Stimulated activated CD4-positive, alpha-beta T cell treated with anti-CD3 and anti-CD28 coated beads, Interleukin-4, amount 100 ng/mL, for 1 hour (primary cell): ENCODE measurements at regions not wholly inside any gene's neighbourhood (a gene's known extent, or its start where the extent isn't known, plus 50 kb on each side); places are given as distances from the start of the nearest gene placed in this dataset.

ENCODE experiments used
- DNase-seq: peaks from one replicate; pipeline ENCODE4 v3.0.0-alpha.2; 2020

DNA sequence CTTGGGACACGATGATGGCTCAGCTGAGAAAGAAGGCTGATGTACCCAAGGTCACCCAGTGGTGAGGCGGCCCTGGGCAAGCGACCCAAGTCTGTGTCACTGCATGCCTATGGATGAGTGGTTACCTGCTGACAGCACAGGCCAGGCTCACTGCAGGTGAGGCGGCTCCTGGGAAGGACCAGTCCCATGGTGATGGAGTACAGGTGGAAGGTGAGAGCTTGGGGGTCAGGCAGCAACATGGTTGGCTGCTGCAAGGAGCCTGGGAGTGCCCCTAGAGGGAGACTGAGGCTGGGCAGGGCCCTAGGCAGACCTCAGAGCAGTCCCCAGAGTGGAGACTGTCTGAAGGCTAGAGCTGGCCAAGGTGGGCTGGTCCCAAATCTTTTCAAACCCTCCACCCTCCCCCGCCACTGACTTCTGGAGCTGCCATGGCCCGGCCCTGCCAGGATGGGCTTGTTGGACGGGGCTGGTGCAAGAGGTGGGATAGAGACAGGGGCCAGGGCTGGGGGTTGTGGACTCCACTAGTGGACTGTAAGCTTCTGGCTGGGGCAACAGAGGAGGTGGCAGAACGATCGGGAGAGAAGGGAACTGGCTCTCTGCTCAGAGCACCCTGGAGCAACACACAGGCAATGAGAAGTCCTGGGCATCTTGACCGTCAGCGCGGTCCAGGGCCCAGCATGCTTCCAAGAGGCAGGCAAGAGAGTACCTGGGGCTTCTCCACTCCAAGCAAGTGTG lies 72.5 kb upstream of the SLC6A11 start:
- no peak for DNase-seq

DNA sequence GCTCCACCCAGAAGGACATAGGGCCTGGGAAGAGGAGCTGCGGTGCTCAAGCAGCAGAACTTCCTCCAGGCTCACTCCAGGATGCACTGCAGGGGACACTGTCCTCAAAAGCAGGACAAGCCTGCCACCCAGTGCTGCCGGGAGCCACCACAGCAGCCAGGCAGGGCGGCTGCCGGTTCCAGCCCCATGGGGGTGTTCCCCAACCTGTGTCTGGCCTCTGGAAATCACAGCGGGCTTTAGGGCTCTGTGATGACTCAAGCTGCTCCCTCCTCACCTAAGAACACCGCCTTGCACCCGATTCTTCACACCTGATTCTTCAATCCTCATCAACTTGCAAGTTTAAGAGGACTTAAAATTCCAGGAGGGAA lies 71.9 kb upstream of the SLC6A11 start:
- DNase-seq, result no peak

DNA sequence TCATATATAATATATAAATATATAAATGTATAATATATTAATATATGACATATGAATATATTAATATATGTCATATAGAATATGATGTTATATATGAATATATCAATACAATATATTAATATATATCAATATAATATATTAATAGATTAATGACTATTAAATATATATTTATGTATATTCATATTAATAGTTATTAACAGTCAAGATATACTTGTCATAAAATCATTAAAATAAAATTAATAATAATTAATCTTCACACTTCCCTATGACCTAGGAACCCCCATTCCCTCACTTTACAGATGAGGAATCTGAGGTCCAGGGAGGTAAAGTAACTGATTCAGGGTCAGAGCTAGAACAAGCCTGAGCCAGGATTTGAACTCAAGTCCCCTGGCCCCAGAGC lies 70.6 kb upstream of the SLC6A11 start:
- DNase-seq, result no peak

DNA sequence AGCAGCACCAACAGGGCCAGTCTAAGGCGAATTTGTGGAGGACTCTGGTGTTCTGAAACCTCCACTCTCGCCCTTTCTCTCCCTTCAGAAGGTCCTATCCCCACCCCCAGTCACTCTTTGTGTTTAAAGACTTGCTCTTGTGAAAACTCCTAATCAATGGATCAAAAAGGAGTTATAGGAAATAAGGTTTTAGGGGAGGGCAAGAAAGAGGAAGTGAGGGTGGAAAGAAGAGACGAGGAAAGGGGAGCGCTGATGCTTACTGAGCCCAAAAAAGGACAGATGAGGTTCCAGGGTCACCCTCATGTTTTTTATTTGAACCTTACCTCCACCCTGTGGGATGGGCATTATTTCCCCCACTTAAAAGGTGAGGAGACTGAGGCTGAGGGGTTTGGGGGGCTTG lies 70.0 kb upstream of the SLC6A11 start:
- DNase-seq, result no peak

DNA sequence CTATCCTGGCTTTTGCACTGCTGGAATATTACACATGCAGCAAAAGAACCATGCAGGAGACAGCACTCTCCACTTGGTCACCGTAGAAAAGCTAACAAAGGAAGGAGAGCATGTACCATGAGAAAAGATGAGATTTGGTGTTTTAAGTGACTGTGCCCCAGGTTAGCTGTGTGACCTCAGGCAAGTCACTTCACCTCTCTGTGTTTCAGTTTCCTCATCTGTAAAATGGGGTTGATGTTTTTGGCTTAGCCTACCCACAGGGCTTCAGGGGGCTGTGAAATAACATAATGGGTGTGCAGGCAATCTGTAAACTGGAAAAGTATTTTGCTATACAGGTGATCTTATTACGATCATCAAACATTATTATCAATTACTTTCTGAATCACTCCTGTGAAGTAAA lies 69.3 kb upstream of the SLC6A11 start:
- DNase-seq, result no peak

DNA sequence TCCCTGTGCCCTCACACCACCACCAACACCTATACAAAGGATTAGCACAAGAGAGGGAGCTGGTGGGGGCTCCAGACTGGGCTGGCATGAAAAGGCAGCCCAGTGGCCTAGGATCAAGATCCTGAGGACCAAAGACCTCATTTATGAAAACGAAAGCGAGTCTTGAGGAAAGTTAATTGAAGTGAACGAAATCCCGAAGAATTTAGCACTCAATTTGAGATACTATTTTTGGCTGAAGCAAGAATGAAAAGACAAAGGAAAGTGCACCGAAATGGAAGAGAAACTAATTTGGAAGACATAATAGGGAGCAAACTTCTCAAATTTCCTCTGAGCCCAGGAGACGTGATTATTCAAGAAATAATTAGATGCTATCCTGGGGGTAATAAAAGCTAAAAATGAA lies 68.7 kb upstream of the SLC6A11 start:
- no peak for DNase-seq

DNA sequence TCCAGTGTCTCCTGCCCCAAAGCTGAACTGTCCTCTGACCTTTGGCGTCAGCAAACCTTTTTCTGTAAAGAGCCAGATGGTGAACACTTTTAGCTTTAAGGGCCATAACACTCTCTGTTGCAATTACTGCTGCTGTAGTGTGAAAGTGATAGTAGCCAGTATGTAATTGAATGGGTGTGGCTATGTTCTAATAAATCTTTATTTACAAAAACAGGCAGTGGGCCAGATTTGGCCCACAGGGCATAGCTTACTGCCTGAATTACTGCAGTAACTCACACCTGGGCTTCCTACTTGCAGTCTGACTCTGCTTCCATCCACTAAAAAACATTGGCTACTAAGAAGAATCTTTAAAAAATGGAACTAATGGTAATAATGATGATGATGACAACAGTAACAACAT lies 68.0 kb upstream of the SLC6A11 start:
- no peak for DNase-seq

DNA sequence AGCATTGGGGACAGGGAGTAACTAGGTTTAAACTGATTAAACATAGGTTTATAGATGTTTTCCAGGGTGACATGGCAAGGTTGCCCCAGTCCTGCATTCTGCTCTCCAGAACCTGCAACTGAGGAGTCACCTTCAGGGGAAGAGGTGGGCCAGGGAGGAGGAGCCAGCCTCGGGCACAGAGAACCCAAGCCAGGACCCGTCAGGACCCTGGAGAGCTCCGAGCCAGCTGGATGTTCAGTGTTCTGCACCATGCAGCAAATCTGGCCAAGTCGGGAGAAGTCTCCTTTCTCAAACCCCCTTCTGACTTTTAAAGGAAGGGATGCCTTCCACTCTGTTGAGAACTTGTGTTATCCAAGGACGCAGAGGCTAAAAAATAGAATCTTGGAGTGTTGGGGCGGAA lies 62.1 kb upstream of the SLC6A11 start:
- DNase-seq, result peak; percentile 52

DNA sequence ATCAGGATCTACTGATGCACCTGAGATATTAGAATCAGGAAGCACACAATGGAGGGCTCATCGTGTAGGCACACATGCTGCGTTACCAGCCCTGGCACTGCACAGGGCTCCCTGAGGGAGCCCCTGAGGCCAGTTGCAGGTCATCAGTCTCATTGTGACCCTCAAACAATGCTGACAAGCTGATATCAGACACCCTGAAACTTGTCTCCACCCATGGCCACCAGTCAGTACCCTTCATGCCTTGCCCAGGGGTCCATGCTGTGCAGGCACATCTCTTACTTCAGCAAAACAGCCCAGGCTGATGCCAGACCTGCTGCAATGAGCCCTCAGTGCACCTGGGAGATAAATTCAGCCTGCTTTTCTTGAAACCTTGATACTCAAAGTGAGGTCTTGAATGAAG lies 59.5 kb upstream of the SLC6A11 start:
- DNase-seq, result no peak

DNA sequence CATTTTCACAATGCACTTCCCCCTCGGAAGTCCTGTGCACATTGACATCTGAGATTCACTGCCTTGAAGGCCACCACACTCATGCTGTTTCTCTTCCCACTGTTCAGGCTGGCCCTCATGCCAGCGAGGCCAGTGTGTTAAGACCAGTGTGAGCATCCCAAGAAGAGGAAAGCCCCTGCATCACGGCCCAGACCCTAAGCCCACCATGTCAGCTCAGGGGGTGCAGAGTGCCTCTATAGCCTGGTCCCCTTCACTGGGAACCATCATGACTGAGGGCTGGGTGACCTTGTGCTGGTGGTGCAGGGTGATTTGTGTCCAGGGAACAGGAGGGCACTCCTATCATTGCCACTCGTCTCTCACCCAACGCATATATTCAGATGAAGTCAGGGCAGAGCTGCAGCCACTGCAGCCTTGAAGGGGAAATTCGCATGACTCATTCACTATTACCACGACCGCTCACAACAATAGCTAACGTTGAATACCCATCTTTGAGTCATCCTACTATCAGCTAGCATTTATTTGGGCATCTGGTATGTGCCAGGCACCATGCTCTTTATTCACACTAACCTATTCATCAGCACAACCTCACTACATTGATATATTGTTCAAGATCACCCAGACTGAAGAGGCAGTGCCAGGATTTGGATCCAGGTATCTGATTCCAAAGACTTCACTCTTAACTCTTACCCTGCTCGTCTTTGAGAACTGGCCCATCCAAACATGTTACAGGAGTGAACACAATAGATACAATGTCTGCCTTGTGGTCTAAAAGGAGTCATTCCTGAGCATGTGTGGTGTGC lies 58.8 kb upstream of the SLC6A11 start:
- DNase-seq, result no peak

DNA sequence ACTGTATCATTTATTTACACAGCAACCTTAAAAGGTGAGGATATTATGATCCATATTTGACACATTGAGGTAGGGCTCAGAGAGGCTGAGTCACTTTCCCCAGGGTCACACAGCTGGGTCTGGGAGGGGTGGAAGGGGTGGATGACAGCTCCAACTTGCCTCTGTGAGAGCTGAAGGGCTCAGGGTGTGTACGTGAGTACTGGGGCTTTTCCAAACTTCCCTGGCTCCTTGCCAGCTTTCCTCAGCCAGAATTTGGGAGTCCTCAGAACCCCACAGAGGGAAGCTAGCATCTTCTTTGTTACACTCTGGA lies 58.3 kb upstream of the SLC6A11 start:
- no peak for DNase-seq

DNA sequence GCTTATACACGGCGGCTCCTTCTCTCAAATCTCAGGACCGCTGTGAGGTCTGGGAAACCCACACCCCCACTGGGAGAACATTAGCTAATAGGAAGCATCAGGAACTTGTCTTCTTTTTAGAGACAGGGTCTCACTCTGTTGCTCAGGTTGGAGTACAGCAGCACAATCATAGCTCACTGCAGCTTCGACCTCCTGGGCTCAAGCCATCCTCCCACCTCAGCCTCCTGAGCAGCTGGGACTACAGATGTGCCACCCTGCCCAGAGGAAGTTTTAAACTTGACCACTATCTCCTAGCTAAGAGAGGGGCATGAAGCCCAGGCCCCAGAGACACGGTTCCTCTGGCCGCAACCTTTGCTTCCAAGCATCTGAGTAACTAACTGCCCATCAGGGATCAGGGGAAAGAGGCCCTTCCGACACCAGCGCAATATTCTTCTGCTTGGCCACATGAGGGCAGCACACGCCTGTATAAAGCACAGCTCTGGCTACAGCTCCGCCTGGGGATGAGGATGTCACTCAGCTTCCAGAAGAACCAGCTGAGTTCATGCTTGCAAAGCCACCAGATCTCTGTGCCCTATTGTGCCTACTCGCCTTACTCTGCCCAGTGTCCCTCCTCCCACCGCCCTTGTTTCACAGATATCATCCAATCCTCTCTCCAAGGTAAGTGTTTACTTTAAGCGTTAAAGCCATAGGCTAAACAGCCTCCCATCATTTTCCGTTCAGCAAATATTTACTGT lies 57.6 kb upstream of the SLC6A11 start:
- peak; percentile 48 for DNase-seq

DNA sequence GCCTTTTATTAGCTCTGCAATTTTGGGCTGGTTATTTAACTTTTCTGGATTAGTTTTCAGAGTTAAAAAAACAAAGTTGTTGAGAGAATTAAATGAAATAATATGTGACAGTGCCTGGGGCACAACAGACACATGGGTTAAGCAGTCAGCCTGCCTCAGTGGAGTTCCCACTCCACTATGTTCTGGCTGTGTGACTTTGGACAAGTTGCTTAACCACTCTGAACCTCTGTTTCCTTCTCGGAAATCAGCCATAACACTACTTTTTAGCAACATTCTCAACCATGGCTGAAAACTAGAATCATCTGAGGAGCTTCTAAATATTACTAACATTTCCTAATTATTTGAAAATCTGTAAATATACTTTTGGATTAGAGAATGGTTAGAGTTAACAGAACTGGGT lies 56.5 kb upstream of the SLC6A11 start:
- no peak for DNase-seq

DNA sequence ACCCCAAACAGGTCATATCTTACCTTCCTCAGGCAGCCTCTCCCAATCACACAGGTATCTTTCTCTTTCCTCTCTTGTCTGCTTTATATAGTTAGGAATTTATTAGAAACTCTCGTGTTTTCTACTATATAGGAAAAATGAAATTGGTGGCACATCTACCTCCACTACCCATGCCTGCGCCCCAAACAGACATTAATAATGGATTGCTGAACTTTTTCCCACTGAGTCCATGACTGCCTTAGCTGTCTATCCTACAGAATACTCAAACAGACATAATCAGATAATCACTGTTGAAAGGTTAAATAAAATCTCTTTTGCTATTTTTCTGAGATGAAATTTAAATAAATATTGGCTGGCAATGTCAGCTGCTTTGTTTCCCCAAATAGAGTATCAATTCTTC lies 55.8 kb upstream of the SLC6A11 start:
- DNase-seq, result no peak

DNA sequence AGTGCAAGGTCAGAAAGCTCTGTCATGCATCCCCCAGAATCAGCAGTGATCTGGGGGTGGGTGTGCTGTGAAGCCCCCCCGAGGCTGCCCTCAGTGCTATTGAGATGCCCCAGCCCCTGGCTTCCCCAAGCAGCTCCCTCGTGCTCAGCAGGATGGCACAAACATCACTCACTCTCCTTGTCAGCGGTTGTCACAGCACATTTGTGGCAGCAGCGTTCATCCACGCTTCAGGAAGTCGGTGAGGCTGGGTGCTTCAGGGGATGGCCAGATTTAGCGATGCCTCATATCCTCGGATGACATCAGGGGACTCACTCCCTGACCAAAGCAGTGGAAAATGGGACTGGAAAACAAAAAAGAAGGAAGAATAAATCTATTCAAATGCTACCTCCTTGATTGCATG lies 54.4 kb upstream of the SLC6A11 start:
- no peak for DNase-seq

DNA sequence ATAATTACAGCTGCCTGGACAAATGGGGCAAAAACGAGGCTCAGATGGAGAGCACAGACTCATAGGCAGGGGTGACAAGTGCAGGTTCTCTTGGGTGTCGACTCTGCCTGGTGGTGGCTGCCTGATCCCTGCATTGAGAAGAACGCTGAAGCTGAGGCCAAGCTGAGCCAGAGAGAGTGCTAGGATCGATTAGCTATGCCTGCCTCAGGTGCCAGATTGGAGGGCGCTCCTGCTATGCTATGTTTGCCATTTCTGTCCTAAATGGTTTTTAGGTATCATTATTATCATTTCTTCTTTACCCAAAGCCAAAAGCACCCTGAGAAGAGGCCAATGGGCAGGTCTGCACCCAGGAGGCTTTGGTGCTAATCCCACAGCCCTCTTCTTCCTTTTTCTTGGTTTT lies 53.9 kb upstream of the SLC6A11 start:
- DNase-seq, result no peak

DNA sequence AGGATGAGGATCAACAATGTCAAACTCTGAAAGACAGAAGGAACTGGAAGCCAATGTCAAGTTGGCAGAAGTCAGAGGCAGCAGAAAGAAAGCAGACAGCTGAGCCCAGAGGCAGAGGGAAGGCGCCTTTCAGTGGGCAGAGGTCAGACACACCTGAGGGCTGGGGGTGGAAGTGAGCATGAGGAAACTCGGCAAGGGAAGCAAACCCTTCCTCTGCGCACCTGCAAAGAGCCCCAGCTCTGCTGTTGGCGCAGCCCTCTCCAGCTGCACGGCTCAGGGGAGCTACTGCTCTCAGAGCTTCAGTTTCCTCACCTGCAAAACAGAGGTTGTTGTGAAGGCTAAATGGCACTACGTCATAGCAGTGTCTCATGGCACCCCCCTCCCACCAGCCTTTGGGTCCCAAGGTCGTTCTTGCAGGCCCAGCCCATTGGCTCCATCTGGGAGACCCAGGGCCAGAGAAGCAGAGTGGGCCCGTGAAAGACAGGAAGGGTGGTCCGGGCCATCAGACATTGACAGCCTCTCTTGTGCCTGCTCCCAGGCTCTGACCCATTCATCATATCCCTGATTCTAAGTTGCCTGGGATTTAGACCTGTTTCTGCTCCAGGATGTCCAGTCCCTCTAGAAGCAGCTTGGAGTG lies 53.3 kb upstream of the SLC6A11 start:
- DNase-seq, result no peak

DNA sequence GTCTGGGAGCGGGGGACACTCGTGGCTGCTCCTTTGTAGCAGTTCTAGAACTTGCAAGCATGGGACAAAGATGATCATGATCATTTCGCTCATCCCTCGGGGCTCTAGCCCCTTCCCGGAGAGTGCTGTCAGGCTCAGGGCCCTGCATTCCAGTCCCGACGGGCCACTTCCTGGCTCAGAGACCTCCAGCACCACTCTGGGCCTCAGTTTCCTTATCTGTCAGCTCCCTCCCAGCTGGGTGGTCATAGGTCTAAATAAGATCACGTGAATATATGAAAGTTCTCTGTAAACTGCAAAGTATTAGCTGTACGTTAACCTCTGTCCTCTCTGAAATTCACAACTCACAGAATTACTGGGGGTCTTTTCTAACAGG lies 52.8 kb upstream of the SLC6A11 start:
- no peak for DNase-seq

DNA sequence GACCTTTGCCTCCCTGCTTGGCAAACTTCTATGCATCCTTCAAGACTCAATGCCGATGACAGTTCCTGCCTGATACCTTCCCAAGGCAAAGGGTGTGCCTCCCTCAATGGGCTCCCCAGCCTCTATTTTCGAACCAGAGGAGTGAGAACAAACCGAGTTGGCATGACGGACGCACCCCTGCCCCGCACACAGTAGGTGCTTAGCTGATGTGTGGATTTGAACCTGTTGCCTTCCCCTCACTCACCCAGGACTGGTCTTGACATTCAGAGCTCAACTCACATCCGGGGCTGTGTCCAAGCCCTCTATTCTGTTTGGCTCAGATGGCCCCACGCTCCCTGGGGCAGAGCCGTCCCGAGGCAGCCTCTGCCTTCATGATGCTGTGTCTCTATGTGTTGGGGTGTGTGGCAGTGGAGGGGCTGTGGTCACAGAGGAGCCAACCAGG lies 52.2 kb upstream of the SLC6A11 start:
- DNase-seq, result no peak

DNA sequence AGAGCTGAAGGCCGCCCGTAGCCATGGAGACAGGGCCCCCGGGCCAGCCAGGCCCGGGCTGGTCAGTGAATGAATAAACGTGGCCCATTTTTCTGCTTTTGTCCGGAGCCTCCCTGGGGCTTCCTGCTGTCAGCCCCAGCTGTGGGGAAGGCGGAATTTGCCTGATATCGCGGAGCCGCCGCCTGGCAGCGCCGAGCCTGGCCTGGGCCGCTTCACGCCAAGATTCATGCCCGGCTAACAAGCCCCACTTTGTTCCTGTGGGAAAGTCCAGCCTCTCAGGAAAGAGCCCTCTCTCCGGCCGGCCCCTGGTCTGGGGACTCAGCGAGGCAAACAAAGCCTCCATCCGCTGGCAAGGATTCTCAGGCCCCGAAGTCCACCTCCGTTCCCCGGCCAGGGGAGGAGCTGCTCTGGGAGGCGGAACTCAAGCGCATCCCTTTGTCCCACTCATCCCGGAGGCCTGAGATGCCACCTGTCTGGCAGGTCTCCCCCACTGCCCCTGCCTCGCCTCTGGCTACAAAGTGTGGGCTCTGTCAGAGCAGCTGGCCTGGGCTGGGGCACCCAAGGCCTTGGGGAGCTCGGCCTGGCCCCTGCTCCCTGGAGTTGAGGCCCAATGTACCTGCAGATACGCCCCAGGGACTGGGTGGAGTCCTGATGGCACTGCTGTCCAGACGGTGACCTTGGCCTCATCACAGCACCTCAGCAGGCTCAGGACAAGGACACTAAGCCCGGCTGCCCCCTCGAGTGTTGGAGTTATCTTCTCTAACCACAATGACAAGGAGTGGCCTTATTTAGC lies 51.6 kb upstream of the SLC6A11 start:
- no peak for DNase-seq

DNA sequence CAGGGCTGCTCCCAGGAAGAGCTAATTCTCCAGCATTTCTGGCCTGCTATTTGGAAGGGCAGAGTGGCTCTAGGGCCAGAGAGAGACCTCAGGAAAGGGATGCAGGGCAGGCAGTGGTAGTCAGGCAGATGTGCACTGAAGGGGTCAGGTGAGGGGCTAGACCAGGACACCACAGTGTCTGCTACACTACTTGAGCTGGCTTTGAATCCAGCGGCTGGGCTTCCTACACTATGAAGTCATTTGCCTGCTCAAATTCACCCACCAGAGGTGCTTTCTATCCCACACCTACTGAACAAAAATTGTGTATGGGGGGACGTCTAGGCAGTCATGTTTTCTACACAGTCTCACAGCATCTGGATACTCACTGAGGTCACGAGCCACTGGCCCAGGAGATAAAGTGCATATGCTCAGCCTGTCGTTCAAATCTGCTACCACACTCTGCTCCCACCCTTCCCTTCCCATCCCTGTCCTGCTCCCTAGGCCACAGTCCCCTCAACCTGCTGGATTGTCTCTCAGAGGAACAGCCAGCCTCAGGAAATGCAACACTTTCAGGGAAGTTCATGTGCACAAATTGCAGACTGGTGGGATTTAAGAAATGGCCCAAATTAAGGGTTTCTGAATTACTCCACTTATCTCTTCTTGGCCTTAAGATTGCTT lies 49.9 kb upstream of the SLC6A11 start:
- no peak for DNase-seq
